ENCODE measurements at regions not wholly inside any gene's neighbourhood (a gene's known extent, or its start where the extent isn't known, plus 50 kb on each side); places are given as distances from the start of the nearest gene placed in this dataset.

DNA sequence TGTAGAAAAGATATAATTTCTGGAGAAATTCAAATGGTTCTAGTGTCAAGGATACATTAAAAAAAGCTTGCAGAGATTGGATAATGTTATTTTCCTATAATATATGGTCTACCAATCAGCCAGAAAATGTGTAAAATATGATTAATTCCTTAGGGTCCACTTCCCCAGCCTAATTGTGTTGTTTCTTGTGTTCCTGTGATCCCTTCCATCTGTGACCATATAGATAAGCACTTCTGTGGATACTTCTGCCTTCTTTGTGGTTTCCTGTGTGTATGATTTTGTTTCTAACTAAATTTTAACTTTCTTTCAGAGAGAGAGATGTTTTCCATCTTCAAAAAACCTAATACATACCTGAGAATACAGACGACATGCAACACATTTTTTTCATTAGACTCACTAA is 367.1 kb upstream of the PIK3C3 start:
- peak in 3 of 11 donors; percentile 7 to 35 (median 32) for DNase-seq (ENCODE audit: extremely low read depth in 1 of 11, low read depth in 9 of 11, low spot score in 4 of 11)

DNA sequence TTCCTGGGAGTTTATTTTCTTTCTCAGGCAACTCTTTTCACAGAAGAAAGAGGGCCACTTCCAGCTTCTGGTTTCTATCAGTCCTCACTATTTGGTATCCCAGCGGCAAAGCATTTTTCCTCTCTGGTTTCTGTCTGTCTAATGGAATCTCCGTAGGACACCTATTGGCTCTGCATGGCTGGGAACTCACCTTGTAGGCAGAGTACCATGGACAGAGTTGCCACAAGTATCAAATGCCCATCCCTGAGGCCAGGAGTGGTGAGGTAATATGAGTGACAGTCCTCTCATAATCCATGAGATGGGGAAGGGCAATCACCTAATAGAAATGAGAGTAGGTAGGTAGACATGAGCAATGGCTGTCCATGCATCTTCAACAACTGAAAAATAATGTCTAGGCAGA is 369.5 kb upstream of the PIK3C3 start:
- DNase-seq (ENCODE audit: extremely low read depth in 1 of 11, low read depth in 9 of 11, low spot score in 4 of 11): no peak

DNA sequence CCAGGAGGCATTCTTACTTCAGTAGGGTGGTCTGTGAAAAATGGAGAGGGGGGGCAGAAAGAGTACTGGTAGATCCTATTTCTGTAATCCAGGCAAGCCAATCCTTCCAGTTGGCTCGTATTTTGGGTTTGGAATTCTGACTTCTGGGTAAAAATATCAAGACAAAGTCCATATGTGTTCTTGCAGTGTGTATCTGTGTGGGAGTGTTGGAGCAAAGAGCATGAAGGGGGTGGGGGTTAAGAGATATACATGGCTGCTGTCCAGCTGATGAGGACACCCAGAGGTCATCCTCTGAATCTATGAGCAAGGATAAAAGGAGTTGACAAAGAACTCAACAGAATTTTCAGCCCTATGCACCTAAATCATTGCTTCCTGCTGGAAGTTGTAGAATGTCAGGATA is 375.8 kb upstream of the PIK3C3 start:
- peak in 1 of 11 donors; percentile 7 for DNase-seq (ENCODE audit: extremely low read depth in 1 of 11, low read depth in 9 of 11, low spot score in 4 of 11)

DNA sequence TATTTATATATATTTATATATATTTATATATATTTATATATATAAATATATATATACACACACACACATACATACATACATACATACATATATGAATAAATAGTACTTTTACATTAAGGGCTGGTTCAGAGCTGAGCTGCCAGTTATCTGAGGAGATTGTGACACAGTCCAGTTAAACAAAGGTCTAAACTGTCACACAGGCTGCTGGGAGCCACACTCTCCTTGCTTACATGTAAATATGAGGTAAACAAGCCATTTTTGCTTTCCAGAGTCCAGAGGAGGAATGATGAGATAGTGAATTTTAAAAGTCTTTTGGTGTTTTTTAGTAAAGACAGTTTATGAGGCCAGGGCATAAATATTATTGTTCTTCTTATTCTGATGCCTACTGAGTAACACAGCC is 377.5 kb upstream of the PIK3C3 start:
- no peak for DNase-seq (ENCODE audit: extremely low read depth in 1 of 11, low read depth in 9 of 11, low spot score in 4 of 11)

DNA sequence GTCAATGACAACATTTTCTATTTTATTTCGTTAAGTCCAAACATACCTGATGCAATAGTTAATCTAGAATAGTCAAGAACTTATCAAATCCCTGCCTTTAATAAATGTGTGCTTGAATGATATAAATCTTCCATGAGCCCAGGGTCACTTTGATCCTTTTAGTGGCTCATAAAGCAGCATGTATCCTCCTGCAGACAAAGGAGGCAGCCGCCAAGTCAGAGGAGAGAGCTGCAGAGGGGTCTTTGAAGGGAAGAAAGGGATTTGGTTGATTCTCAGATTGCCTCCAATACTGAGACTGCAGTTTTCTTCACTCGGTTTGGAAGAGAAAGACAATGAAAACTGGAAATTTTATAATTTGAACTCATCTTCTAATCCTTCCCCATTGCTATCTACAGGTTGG is 378.4 kb upstream of the PIK3C3 start:
- DNase-seq (ENCODE audit: extremely low read depth in 1 of 11, low read depth in 9 of 11, low spot score in 4 of 11): no peak

DNA sequence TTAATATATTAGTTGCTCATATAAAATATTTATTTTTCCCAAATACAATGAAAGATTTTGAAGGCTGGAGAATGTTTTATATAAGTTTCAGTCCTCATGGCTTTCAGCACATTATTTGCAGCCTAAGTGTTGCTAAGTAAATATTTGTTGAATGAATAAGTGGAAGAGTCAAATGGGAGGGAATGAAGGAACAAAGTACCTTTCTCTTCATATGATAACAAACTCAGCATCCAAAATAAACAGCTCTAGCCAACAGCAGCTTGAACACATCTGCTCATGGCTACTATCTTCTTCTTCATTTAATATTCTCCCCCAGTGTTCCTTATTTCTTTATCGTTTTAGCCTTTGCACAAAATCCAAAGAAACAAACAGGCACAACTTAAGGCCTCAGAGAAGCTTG is 385.2 kb upstream of the PIK3C3 start:
- no peak for DNase-seq (ENCODE audit: extremely low read depth in 1 of 11, low read depth in 9 of 11, low spot score in 4 of 11)

DNA sequence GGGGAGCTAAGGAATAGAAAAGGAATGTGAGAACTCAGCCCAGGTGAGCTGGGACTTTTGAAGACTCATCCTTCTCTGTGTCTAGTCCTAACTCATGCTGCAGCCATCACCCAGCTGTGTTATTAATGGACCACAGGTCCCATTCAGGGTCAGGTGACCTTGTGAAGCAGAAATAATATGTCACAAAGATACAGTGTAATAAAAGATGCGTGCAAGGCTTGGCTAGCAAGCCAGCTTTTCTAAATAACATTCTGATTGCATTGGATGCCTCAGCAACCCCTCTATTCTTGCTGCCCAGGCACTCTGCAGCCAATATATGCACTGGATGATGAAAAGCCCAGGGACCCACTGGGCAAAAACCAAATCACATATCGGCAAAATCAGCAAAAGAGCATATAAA is 393.1 kb upstream of the PIK3C3 start:
- no peak for DNase-seq (ENCODE audit: extremely low read depth in 1 of 11, low read depth in 9 of 11, low spot score in 4 of 11)

DNA sequence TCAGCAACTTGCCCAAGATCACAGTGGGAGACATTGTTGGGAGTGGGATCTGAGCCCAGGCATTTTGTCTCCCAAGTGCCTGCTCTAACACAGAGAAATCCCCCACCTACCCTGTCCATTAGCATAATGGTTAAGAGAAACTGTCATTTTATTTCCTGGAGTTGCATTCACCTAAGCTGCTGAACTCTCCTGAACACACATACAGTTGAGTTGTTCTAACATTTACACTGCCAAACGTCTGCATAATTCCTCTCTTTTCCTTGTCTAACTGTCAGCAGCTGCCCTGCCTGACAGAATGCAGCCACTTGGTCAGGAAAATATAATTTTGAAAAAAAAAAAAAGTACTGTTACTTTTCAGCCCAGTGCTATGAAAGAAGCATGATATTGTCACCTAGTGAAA is 396.3 kb upstream of the PIK3C3 start:
- no peak for DNase-seq (ENCODE audit: extremely low read depth in 1 of 11, low read depth in 9 of 11, low spot score in 4 of 11)

DNA sequence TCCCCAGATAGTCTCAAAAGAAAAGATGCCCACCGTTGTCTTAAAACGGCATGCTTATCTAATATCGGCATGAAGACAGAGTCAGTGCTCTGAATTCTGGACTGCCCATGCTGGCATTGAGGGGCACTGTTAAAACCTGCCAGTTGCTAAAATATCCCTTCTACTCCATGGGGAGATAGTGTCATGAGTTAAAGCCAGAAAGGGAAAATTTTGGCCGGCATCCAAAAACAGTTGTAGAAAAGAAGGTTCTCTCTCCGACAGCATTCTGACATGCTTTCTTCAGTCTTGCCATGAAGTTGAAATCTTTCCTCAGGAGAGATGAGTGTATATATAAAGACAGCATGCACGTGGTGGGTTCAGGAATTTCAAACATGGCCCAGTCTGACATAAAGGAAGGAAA is 401.3 kb upstream of the PIK3C3 start:
- no peak for DNase-seq (ENCODE audit: extremely low read depth in 1 of 11, low read depth in 9 of 11, low spot score in 4 of 11)

DNA sequence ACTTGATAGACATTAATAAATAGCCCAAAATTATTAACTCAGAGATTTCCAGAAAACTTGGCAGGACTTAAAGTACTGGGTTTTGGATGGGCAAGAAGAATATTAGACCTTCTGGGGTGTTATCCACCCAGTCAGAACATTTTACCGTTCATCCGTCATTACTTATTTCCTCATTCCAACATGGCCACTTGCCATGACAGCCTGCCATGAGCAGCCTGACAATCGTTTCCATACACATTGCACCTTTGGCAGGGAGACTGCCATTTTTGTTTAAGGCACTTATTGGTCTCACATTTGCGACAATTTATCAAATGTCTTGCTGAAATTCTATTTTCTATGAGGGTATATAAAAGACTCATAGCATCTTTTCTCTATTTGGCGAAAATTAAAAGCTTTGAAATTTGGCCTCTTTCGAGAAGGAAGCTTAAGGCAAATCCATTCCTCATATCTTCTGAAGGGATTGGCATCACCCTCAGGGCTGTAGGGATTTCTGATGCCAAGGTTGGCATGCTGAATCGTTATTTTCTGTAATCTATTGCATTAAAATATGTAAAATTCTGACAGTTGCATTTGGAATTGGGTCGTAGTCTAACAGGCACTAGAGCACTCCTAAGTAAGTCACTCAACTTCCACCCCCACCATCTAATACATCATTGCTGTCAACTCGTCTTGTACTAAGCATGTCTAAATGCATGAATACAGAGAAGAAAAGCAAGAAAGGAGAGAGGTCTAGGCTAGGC is 406.3 kb upstream of the PIK3C3 start:
- no peak for DNase-seq (ENCODE audit: extremely low read depth in 1 of 11, low read depth in 9 of 11, low spot score in 4 of 11)

DNA sequence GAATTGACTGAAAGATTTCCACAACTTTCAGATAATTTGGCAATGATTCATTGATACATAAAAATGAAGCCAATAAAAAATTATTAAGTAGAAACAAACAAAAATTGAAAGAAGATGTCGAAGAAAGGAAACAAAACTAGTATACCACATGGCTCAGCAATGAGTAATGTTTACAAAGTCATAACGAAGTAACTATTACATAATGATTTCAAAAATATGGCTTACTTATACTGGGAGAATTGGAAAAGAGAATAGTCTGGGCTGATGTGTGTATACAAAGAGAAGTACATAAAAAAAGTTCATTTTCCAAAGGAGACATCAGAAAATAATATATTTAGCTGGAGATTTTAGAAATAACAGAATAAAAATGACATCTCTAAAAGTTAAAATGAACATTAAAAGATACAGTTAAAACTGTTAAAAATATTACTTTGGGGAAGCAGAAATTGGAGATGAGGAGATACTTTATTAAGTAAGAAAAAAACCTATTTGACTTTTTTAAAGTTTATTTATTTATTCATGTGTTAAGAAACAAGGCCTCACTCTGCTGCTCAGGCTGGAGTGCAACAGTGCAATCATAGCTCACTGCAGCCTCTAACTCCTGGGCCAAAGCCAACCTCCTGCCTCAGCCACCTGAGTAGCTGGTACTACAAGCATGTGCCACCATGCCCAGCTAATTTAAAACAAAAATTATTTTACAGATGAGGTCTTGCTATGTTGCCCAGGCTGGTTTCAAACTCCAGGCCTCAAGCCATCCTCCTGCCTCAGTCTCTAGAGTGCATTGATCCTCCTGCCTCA is 409.7 kb upstream of the PIK3C3 start:
- DNase-seq (ENCODE audit: extremely low read depth in 1 of 11, low read depth in 9 of 11, low spot score in 4 of 11): no peak

DNA sequence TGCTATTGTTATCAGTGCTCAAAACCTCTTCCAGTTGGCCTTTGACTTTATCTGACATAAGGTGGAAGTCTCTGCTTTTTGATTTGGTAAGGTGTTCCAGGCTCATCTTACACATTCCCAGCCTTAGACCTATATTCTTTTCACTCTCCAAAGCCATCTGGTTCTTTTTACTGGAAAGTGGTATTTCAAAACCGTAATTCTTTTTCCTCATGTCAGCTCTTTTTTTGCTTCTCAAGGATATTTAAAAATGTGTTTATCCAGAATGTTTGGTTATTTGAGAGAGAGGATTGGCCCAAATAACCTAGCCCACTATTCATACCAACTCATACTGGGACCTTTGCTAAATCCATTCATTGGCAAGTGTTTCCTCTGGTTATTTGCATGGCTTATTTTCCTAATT is 411.2 kb upstream of the PIK3C3 start:
- no peak for DNase-seq (ENCODE audit: extremely low read depth in 1 of 11, low read depth in 9 of 11, low spot score in 4 of 11)

DNA sequence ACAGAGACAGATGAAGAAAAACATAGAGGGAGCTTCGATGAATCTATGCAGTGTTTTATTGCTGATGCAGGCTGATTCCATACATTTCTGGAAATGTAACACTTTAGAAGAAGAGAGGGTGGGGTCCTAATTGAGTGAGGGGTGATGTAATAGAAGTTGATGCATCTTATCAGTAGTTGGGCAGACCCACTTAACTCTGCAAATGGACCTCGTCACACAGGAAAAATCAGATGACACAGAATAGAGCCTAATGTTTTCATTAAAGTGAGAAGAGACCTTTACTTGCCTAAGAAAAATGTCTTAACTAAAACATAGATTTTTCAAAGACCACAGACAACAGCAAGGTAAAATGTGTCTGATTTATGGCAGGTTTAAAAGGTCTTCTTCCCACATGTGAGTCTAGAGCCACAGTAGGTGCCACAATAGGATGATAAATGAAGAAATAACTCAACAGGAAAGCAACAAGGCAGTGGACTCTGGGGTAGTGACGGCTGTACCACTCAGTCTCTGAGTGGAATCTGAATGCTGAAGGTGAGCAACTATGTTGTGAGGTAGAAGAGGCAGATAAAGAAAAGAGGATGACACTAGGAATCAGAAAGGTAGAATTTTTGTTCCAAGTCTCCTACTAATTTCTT is 414.7 kb upstream of the PIK3C3 start:
- no peak for DNase-seq (ENCODE audit: extremely low read depth in 1 of 11, low read depth in 9 of 11, low spot score in 4 of 11)

DNA sequence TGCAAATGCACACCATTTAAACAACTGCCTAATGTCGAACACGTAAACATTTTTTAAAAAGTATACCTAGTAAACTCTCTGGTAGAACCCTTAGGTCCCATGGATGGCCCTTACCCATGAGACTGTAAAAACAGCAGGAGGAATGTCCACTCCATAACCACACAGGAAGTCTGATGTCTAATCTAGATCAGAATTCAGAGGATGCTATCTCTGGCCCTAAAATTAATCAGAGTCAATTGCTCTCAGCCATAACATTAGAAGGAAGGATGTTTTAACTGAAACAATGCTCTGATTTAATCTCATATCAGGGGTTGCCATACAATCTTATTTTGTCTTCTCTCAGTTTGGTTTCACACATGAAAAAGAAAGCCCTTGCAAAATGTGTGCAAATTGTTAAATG is 416.3 kb upstream of the PIK3C3 start:
- no peak for DNase-seq (ENCODE audit: extremely low read depth in 1 of 11, low read depth in 9 of 11, low spot score in 4 of 11)

DNA sequence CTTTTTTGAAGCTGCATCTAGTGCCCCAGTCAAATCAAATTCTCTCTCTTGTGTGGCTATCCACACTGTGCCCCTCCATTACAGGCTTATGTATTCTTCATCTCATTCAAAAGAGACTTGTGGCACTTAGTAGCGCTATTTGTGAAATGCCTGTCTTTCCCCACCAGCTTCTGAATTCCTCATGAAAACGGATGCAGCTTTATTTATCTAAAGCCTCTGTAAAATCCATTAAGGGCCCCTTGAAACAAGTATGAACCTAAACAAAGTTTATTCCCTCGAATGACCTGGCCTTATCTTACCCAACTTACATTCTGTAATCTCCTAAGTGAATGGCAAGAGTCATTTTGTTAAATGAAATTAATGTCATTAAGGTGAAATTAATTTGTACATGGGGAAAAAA is 417.4 kb upstream of the PIK3C3 start:
- DNase-seq (ENCODE audit: extremely low read depth in 1 of 11, low read depth in 9 of 11, low spot score in 4 of 11): no peak

DNA sequence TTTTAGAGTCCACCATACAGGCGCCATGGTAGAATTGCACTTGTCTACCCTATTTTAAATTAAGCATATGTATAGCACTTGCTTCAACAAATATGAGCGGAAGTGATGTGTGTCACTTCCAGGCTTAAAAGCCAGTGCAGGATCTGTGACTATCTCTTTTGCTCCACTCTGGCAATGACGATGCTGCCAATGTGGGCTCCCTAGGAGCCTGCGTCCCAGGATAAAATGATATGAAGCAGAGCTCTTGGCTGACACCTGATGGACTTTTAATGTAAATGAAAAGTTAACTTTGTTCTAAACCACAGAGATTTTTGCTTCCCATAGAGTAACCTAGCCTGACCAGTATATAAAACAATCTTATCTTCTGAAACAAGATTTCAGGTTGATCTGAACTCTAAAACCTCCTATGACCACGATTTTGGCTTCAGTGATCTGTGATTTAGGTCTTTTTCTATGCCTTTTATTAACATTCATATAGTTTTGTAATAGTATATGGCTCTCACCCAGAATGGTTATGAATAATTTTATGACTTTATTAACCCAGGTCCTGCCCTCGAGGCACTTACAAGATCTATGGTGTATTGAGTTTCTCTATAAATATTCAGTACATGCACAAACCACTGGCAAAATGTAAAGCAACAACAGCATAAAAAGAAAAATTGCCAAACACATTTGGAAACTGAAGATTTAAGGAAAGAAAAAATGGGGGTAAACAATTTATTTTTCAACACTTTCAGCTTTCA is 422.5 kb upstream of the PIK3C3 start:
- DNase-seq (ENCODE audit: extremely low read depth in 1 of 11, low read depth in 9 of 11, low spot score in 4 of 11): no peak

DNA sequence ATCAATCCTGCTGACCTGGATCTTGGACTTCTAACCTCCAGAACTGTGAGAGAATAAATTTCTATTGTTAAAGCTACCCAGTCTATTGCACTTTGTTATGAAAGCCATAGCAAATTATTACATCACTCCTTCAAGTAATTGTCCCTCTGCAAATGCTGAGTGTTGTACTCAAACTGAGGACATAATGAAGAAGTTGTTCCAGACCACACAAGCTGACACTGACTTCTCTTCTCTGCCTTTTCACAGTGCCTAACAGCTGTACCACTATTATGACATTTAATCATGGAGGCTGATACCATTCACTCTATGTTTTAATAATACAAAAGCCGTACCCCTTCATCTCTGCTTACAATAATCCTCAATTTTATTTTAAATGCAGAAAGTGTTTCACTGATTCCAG is 424.1 kb upstream of the PIK3C3 start:
- DNase-seq (ENCODE audit: extremely low read depth in 1 of 11, low read depth in 9 of 11, low spot score in 4 of 11): no peak

DNA sequence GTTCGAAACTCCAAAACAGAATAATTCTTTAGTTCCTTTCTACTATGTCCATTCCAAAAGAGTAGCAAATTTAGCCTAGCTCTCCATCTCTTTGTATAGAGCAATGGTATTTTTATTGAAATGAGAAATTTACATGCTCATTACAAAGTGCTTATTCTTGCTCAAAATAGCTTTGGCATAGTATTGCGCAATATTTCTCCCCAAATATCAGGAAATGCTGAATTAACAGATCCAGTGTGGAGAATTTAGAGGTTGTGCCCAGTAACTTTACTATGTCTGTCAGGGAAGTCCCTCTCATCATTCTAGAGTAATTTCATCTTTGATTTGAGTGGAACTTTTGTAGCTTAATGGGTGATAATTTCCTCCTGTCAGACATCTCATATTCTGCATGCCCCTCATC is 425.9 kb upstream of the PIK3C3 start:
- no peak for DNase-seq (ENCODE audit: extremely low read depth in 1 of 11, low read depth in 9 of 11, low spot score in 4 of 11)

DNA sequence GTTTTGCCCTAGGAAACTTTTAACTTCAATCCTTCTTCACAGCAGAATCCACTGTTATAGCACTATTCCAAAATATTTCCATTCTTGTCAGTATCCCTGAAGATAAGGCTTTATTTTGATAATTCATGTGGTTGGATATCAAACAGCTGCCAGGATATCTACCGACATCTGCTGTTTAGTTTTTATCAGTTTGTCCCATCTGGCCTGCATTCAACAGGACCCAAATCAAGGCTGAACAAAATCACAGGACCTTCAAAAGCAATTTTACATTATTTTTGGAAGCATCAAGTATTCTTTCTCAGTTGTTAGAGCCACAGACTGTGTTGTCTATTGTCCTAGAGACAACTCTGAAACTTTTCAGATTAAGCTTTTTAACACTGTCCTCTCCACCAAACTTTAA is 429.0 kb upstream of the PIK3C3 start:
- no peak for DNase-seq (ENCODE audit: extremely low read depth in 1 of 11, low read depth in 9 of 11, low spot score in 4 of 11)
